HG02970 (cell line): ENCODE measurements at regions not wholly inside any gene's neighbourhood (a gene's known extent, or its start where the extent isn't known, plus 50 kb on each side); places are given as distances from the start of the nearest gene placed in this dataset.

ENCODE experiments used
- ATAC-seq: cut with Tn5 transposase; IDR thresholded peaks from one replicate; pipeline ENCODE4 v1.9.1; 2021; ENCODE audit warnings: mild to moderate bottlenecking, moderate library complexity, moderate number of reproducible peaks; ENCODE audit not compliant: unreplicated experiment, low FRiP score

- no peak for ATAC-seq
Observed at GRCh38 chr2:17262854-17263569, 255.2 kb downstream of the RAD51AP2 start.

GRCh38 chr2:17259613-17260012, 258.6 kb downstream of the RAD51AP2 start:
- ATAC-seq: no peak

GRCh38 chr2:17258861-17259260, 259.4 kb downstream of the RAD51AP2 start:
- ATAC-seq: no peak

GRCh38 chr2:17257189-17257909, 260.9 kb downstream of the RAD51AP2 start:
- no peak for ATAC-seq

GRCh38 chr2:17255071-17255470, 263.2 kb downstream of the RAD51AP2 start:
- ATAC-seq: no peak

GRCh38 chr2:17254421-17254820, 263.8 kb downstream of the RAD51AP2 start:
- no peak for ATAC-seq

GRCh38 chr2:17252258-17252657, 266.0 kb downstream of the RAD51AP2 start:
- ATAC-seq: no peak

GRCh38 chr2:17251171-17251570, 267.1 kb downstream of the RAD51AP2 start:
- ATAC-seq: no peak

- no peak for ATAC-seq
Observed at GRCh38 chr2:17249249-17249648, 269.0 kb downstream of the RAD51AP2 start.

GRCh38 chr2:17245906-17246305, 272.3 kb downstream of the RAD51AP2 start:
- no peak for ATAC-seq

GRCh38 chr2:17242813-17243485, 275.3 kb downstream of the RAD51AP2 start:
- no peak for ATAC-seq

- ATAC-seq: no peak
Observed at GRCh38 chr2:17239550-17239949, 278.7 kb downstream of the RAD51AP2 start.

- no peak for ATAC-seq
Observed at GRCh38 chr2:17235167-17235566, 283.1 kb downstream of the RAD51AP2 start.

- no peak for ATAC-seq
Observed at GRCh38 chr2:17232776-17233556, 285.3 kb downstream of the RAD51AP2 start.

GRCh38 chr2:17231394-17231965, 286.8 kb downstream of the RAD51AP2 start:
- ATAC-seq: no peak

GRCh38 chr2:17229414-17229813, 288.8 kb downstream of the RAD51AP2 start:
- no peak for ATAC-seq

- ATAC-seq: no peak
Observed at GRCh38 chr2:17228461-17228860, 289.8 kb downstream of the RAD51AP2 start.

- no peak for ATAC-seq
Observed at GRCh38 chr2:17227856-17228255, 290.4 kb downstream of the RAD51AP2 start.

- ATAC-seq: no peak
Observed at GRCh38 chr2:17226941-17227490, 291.2 kb downstream of the RAD51AP2 start.

GRCh38 chr2:17223211-17223610, 295.0 kb downstream of the RAD51AP2 start:
- ATAC-seq: no peak
